Astrocyte (in vitro differentiated cells and primary cell): ENCODE measurements at regions not wholly inside any gene's neighbourhood (a gene's known extent, or its start where the extent isn't known, plus 50 kb on each side); places are given as distances from the start of the nearest gene placed in this dataset.

Experiments
- DNase-seq: peaks from one replicate; pipeline ENCODE4 v3.0.0-alpha.2; 2010; ENCODE audit warnings: low read depth
- FAIRE-seq: peaks from 2 replicates; lab custom pipeline; 2011; peaks lifted over from hg19 to GRCh38; lab: Jason Lieb, UNC
- H2AFZ ChIP-seq: 2 replicates; pipeline ENCODE4 v1.6.0; 2012; ENCODE audit warnings: low read depth, low read length, inconsistent platforms
- H3K27ac ChIP-seq: 2 replicates; pipeline ENCODE4 v1.5.1; 2011; ENCODE audit warnings: low read depth, low read length, inconsistent platforms
- H3K27me3 ChIP-seq: 2 replicates; pipeline ENCODE4 v1.6.0; 2011; ENCODE audit warnings: low read length, inconsistent platforms; ENCODE audit not compliant: insufficient read depth
- H3K36me3 ChIP-seq: 2 replicates; pipeline ENCODE4 v1.5.1; 2011; ENCODE audit warnings: low read length, inconsistent platforms; ENCODE audit not compliant: insufficient read depth
- H3K4me1 ChIP-seq: 2 replicates; pipeline ENCODE4 v1.5.1; 2011; ENCODE audit warnings: low read length, inconsistent platforms; ENCODE audit not compliant: insufficient read depth
- H3K4me2 ChIP-seq: 2 replicates; pipeline ENCODE4 v1.6.0; 2012; ENCODE audit warnings: low read length, inconsistent platforms
- H3K4me3 ChIP-seq: 2 replicates; pipeline ENCODE4 v1.5.1; 2011; ENCODE audit warnings: low read depth, mild to moderate bottlenecking, low read length, inconsistent platforms; ENCODE audit not compliant: insufficient read depth
- H3K79me2 ChIP-seq: 2 replicates; pipeline ENCODE4 v1.6.0; 2012; ENCODE audit warnings: mild to moderate bottlenecking, low read length, inconsistent platforms; ENCODE audit not compliant: insufficient read depth
- H3K9ac ChIP-seq: 2 replicates; pipeline ENCODE4 v1.6.0; 2012; ENCODE audit warnings: mild to moderate bottlenecking, low read length, inconsistent platforms
- H3K9me3 ChIP-seq: 2 replicates; pipeline ENCODE4 v1.5.1; 2012; ENCODE audit warnings: low read depth, mild to moderate bottlenecking, low read length, inconsistent platforms; ENCODE audit not compliant: insufficient read depth
- H4K20me1 ChIP-seq: 2 replicates; pipeline ENCODE4 v1.6.0; 2012; ENCODE audit warnings: low read length, inconsistent platforms; ENCODE audit not compliant: insufficient read depth
- H3K27ac Mint-ChIP-seq: one replicate; pipeline ENCODE4 v1.8.0; 2021; ENCODE audit warnings: mild to moderate bottlenecking, mixed read lengths; ENCODE audit not compliant: unreplicated experiment
- H3K27me3 Mint-ChIP-seq: one replicate; pipeline ENCODE4 v1.8.0; 2021; ENCODE audit warnings: low read depth, mixed read lengths; ENCODE audit not compliant: unreplicated experiment
- H3K36me3 Mint-ChIP-seq: one replicate; pipeline ENCODE4 v1.8.0; 2021; ENCODE audit warnings: low read depth, mixed read lengths; ENCODE audit not compliant: unreplicated experiment
- H3K4me1 Mint-ChIP-seq: one replicate; pipeline ENCODE4 v1.8.0; 2021; ENCODE audit warnings: low read depth, mixed read lengths; ENCODE audit not compliant: unreplicated experiment
- H3K4me3 Mint-ChIP-seq: one replicate; pipeline ENCODE4 v1.8.0; 2021; ENCODE audit warnings: mild to moderate bottlenecking, moderate library complexity, mixed read lengths; ENCODE audit not compliant: unreplicated experiment
- H3K9me3 Mint-ChIP-seq: one replicate; pipeline ENCODE4 v1.8.0; 2021; ENCODE audit warnings: mild to moderate bottlenecking, mixed read lengths; ENCODE audit not compliant: unreplicated experiment
- EZH2 ChIP-seq: IDR thresholded peaks from 2 replicates; pipeline ENCODE4 v1.6.1; 2012; ENCODE audit warnings: mild to moderate bottlenecking, low read length, inconsistent platforms; ENCODE audit not compliant: insufficient read depth
- TF ChIP-seq, protein P1 (sequence below): IDR thresholded peaks from 2 replicates; pipeline ENCODE4 v1.5.1; 2011; ENCODE audit warnings: low read depth, mild to moderate bottlenecking, inconsistent platforms, low read length, moderate library complexity; ENCODE audit not compliant: insufficient read depth

DNA sequence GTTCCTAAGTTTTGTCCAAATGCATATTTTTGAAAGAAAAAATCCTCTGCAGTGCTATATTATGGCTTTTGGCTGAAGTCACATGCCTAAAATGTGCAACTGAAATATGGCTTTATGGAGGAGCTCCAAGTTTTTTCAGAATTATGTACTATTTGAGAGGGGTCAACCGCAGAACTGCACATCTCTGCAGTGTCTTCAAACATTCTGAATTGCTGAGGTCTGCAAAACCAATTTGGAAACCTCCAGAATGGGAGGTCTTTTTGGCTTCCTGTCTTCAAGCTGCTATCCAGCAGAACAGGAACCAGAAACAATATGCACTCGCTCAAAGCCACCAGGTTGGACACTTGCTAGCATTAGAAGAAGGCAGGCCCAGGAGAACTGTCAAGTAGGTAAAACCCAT lies 376.0 kb upstream of the PAPPA start:
- no peak overlapping the region for H3K4me3 ChIP-seq
- no peaks in the 10 kb centered on the region for H4K20me1 ChIP-seq
- no peaks in the 10 kb centered on the region for H3K27me3 ChIP-seq
- no peak overlapping the region for H3K27ac Mint-ChIP-seq
- DNase-seq = no peak
- no peaks in the 10 kb centered on the region for H3K36me3 Mint-ChIP-seq
- no peak overlapping the region for H3K4me2 ChIP-seq
- no peak overlapping the region for H2AFZ ChIP-seq
- H3K9me3 ChIP-seq = no peaks in the 10 kb centered on the region
- no peak for FAIRE-seq
- H3K9ac ChIP-seq = no peak overlapping the region
- peaks cover 4% of the 10 kb centered on the region for H3K27me3 Mint-ChIP-seq
- peaks cover 8% of the 10 kb centered on the region for H3K4me1 Mint-ChIP-seq
- H3K36me3 ChIP-seq = no peaks in the 10 kb centered on the region
- H3K4me3 Mint-ChIP-seq = no peak overlapping the region
- no peak overlapping the region for H3K27ac ChIP-seq
- H3K79me2 ChIP-seq = no peaks in the 10 kb centered on the region
- no peak for TF ChIP-seq EZH2
- TF ChIP-seq, protein P1, sequence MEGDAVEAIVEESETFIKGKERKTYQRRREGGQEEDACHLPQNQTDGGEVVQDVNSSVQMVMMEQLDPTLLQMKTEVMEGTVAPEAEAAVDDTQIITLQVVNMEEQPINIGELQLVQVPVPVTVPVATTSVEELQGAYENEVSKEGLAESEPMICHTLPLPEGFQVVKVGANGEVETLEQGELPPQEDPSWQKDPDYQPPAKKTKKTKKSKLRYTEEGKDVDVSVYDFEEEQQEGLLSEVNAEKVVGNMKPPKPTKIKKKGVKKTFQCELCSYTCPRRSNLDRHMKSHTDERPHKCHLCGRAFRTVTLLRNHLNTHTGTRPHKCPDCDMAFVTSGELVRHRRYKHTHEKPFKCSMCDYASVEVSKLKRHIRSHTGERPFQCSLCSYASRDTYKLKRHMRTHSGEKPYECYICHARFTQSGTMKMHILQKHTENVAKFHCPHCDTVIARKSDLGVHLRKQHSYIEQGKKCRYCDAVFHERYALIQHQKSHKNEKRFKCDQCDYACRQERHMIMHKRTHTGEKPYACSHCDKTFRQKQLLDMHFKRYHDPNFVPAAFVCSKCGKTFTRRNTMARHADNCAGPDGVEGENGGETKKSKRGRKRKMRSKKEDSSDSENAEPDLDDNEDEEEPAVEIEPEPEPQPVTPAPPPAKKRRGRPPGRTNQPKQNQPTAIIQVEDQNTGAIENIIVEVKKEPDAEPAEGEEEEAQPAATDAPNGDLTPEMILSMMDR = no peak
- no peaks in the 10 kb centered on the region for H3K4me1 ChIP-seq
- H3K9me3 Mint-ChIP-seq = no peaks in the 10 kb centered on the region

DNA sequence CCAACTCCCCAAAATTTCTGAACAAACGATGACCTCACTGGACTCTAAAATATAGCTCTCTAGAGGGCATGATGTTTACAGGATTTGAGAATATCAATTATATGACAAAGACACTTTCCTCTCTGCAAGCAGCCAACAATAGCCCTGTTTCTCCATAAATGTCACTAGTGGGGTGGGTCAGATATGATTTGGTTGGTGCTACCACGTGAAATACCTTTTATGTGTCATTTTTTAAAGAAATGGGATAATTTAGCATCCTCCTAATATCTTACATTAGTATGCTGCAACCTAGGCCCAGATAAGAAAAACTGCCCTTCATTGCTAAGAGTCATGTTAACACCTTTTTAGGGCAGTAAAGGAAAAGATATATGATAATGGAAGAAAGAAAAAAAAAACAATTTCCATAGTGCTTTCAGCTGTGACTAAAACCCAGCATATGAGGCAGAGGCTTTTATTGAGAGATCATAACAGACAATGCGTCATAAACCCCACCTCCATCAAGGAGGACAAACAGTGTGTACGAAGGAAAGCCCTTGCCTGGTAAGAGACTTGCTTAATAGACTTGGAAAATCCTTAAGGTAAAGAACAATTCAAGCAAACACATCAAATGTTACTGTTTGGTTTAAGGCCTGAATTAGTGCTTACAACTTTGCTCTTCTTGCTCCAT lies 372.4 kb upstream of the PAPPA start:
- no peak for FAIRE-seq
- H3K9ac ChIP-seq = no peak overlapping the region
- H3K4me3 ChIP-seq = no peak overlapping the region
- no peaks in the 10 kb centered on the region for H3K36me3 ChIP-seq
- no peak for TF ChIP-seq EZH2
- TF ChIP-seq, protein P1 = no peak
- no peaks in the 10 kb centered on the region for H3K27me3 ChIP-seq
- no peaks in the 10 kb centered on the region for H4K20me1 ChIP-seq
- H3K36me3 Mint-ChIP-seq = no peaks in the 10 kb centered on the region
- no peaks in the 10 kb centered on the region for H3K9me3 ChIP-seq
- H3K4me2 ChIP-seq = no peak overlapping the region
- H3K27ac Mint-ChIP-seq = no peak overlapping the region
- DNase-seq = no peak
- H3K4me1 ChIP-seq = no peaks in the 10 kb centered on the region
- H3K4me3 Mint-ChIP-seq = no peak overlapping the region
- H3K4me1 Mint-ChIP-seq = peaks cover under 1% of the 10 kb centered on the region
- H3K79me2 ChIP-seq = no peaks in the 10 kb centered on the region
- H3K27ac ChIP-seq = no peak overlapping the region
- H2AFZ ChIP-seq = no peak overlapping the region
- peaks cover 4% of the 10 kb centered on the region for H3K9me3 Mint-ChIP-seq
- H3K27me3 Mint-ChIP-seq = peaks cover 4% of the 10 kb centered on the region

DNA sequence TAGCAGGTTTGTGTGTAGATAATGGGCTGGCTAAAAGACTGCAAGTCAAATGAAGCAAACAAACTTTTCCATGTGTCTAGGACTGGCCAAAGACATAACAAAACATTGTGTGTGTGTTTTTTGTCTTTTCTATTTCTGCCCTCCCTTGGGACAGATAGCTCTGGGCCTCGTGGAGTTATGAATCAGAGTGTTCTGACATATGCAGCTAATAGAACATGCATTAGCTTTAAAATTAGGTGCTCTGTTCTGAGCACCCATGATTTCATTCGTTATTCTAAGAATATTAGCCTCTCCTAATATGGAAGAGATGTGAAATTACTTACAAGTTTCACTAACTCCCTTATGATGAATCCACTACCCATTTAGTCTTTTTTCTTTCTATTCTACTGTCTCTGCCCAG lies 367.3 kb upstream of the PAPPA start:
- H3K36me3 ChIP-seq = no peaks in the 10 kb centered on the region
- peaks cover 5% of the 10 kb centered on the region for H3K4me1 Mint-ChIP-seq
- H3K4me1 ChIP-seq = no peaks in the 10 kb centered on the region
- no peak overlapping the region for H3K27ac ChIP-seq
- no peaks in the 10 kb centered on the region for H3K27me3 ChIP-seq
- H3K4me2 ChIP-seq = no peak overlapping the region
- DNase-seq (no peak), FAIRE-seq (no peak)
- no peak overlapping the region for H2AFZ ChIP-seq
- no peak overlapping the region for H3K9ac ChIP-seq
- H3K9me3 Mint-ChIP-seq = peaks cover 4% of the 10 kb centered on the region
- H4K20me1 ChIP-seq = no peaks in the 10 kb centered on the region
- no peaks in the 10 kb centered on the region for H3K27me3 Mint-ChIP-seq
- H3K27ac Mint-ChIP-seq = no peak overlapping the region
- no peak overlapping the region for H3K4me3 ChIP-seq
- H3K79me2 ChIP-seq = no peaks in the 10 kb centered on the region
- TF ChIP-seq, protein P1 = no peak
- TF ChIP-seq EZH2 = no peak
- no peaks in the 10 kb centered on the region for H3K36me3 Mint-ChIP-seq
- H3K4me3 Mint-ChIP-seq = no peak overlapping the region
- H3K9me3 ChIP-seq = no peaks in the 10 kb centered on the region
